ENCODE measurements at regions not wholly inside any gene's neighbourhood (a gene's known extent, or its start where the extent isn't known, plus 50 kb on each side); places are given as distances from the start of the nearest gene placed in this dataset.

GRCh38 chr13:34698945-34699344 lies 243.1 kb upstream of the NBEA start:
- Histone ChIP-seq H3K56ac (ENCODE audit: insufficient read length, low read depth, low read length) (no peak overlapping the region), H2BK120ac (ENCODE audit: low read depth, low read length, poor library complexity, severe bottlenecking) (no peak overlapping the region), H3K9ac (ENCODE audit: extremely low read depth, insufficient read length, low read length) (no peak overlapping the region), H3K4me2 (ENCODE audit: insufficient read depth, insufficient read length, low read length) (no peak overlapping the region), H3K4me1 (ENCODE audit: insufficient read depth, low read length) (no peaks in the 10 kb centered on the region), H3K79me1 (ENCODE audit: insufficient read depth, low read depth, low read length, poor library complexity, severe bottlenecking) (no peaks in the 10 kb centered on the region), H2BK5ac (ENCODE audit: insufficient read length, low read length) (no peak overlapping the region), H4K8ac (replicated peaks; ENCODE audit: insufficient read length, low read depth, low read length) (no peak overlapping the region), H2AK5ac (ENCODE audit: insufficient read length, low read length) (no peak overlapping the region), H3K27ac (ENCODE audit: insufficient read length, low read depth, low read length) (no peak overlapping the region), H3K18ac (ENCODE audit: insufficient read length, low read depth, low read length) (no peak overlapping the region), H3K23me2 (ENCODE audit: insufficient read length, low read depth, low read length, poor library complexity, severe bottlenecking) (no peaks in the 10 kb centered on the region), H3K9me3 (ENCODE audit: control insufficient read depth, low read depth, low read length) (no peaks in the 10 kb centered on the region), H3K23ac (ENCODE audit: insufficient read length, low read depth, low read length) (no peak overlapping the region), H3K27me3 (ENCODE audit: insufficient read depth, low read length) (no peaks in the 10 kb centered on the region), H4K20me1 (ENCODE audit: control insufficient read depth, insufficient read depth, insufficient read length) (no peaks in the 10 kb centered on the region), H2BK20ac (ENCODE audit: low read depth, low read length, poor library complexity, severe bottlenecking) (no peak overlapping the region), H3K4ac (ENCODE audit: low read depth, low read length) (no peak overlapping the region), H3K14ac (ENCODE audit: insufficient read depth, low read length) (no peak overlapping the region), H2BK15ac (ENCODE audit: low read depth, low read length) (no peak overlapping the region), H2BK12ac (ENCODE audit: insufficient read length, low read depth, low read length) (no peak overlapping the region), H4K5ac (ENCODE audit: insufficient read length, low read depth, low read length) (no peak overlapping the region), H4K91ac (ENCODE audit: insufficient read length, low read depth, low read length) (no peak overlapping the region), H2AFZ (ENCODE audit: low read length) (no peak overlapping the region), H3K79me2 (ENCODE audit: insufficient read depth, low read length) (no peaks in the 10 kb centered on the region), H3T11ph (ENCODE audit: low read length) (no peak overlapping the region)
- Mint-ChIP-seq H3K27ac (no peak overlapping the region), H3K4me1 (peaks cover 4% of the 10 kb centered on the region in 2 experiments; a peak in 3 of 4 replicates), H3K27me3 (ENCODE audit: low read depth) (no peaks in the 10 kb centered on the region), H3K9me3 (no peaks in the 10 kb centered on the region), H3K36me3 (ENCODE audit: insufficient read depth in 1 of 3, low read depth in 3 of 3) (no peaks in the 10 kb centered on the region; a peak in 1 of 7 replicates), H3K4me3 (no peak overlapping the region)
- WGBS (ENCODE audit: extremely low coverage, insufficient read length, low lambda C conversion rate): no CpG with 5 or more reads among the region's 3 CpGs
- DNase-seq: no peak
- TF ChIP-seq, protein P1, sequence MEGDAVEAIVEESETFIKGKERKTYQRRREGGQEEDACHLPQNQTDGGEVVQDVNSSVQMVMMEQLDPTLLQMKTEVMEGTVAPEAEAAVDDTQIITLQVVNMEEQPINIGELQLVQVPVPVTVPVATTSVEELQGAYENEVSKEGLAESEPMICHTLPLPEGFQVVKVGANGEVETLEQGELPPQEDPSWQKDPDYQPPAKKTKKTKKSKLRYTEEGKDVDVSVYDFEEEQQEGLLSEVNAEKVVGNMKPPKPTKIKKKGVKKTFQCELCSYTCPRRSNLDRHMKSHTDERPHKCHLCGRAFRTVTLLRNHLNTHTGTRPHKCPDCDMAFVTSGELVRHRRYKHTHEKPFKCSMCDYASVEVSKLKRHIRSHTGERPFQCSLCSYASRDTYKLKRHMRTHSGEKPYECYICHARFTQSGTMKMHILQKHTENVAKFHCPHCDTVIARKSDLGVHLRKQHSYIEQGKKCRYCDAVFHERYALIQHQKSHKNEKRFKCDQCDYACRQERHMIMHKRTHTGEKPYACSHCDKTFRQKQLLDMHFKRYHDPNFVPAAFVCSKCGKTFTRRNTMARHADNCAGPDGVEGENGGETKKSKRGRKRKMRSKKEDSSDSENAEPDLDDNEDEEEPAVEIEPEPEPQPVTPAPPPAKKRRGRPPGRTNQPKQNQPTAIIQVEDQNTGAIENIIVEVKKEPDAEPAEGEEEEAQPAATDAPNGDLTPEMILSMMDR (conservative IDR thresholded peaks at IDR 0.05): no peak

Measured in H9 (cell line).